PC-9 (cell line): ENCODE measurements at regions not wholly inside any gene's neighbourhood (a gene's known extent, or its start where the extent isn't known, plus 50 kb on each side); places are given as distances from the start of the nearest gene placed in this dataset.

Experiments
- BruUV-seq: library from RNA; stranded (reverse); fragments of 400-500 nt; replicated peaks from 2 replicates; lab custom pipeline; 2021; lab: Mats Ljungman, UMichigan
- CTCF ChIA-PET: fragments of 300-600 bp; sonication (Branson Sonifier 250); formaldehyde crosslinking; loops from one replicate; lab custom pipeline; 2022; ENCODE audit warnings: antibody characterized with exemption; lab: Charles Lee
- POLR2A ChIA-PET: fragments of 300-600 bp; sonication (Branson Sonifier 250); formaldehyde crosslinking; loops from one replicate; lab custom pipeline; 2022; ENCODE audit warnings: antibody characterized with exemption; ENCODE audit not compliant: unreplicated experiment; lab: Charles Lee
- DNase-seq, 2 experiments: peaks; one replicate each; pipeline versions ENCODE4 v3.0.0 to v3.0.0-alpha.2; 2015 to 2022; ENCODE audit warnings: mixed read lengths in 1 of 2
- H2AFZ ChIP-seq: fragments of 200-600 bp; sonication (generic); 2 replicates; pipeline ENCODE4 v1.8.1; 2017; ENCODE audit warnings: antibody characterized with exemption
- H3F3A ChIP-seq: fragments of 200-600 bp; sonication (generic); 2 replicates; pipeline ENCODE4 v1.8.1; 2017; ENCODE audit warnings: antibody characterized with exemption, mild to moderate bottlenecking, low read depth; ENCODE audit not compliant: insufficient read depth
- H3K27ac ChIP-seq: fragments of 200-600 bp; sonication (generic); 2 replicates; pipeline ENCODE4 v1.6.1; 2016; ENCODE audit warnings: mixed run types
- H3K27me3 ChIP-seq: fragments of 200-600 bp; sonication (generic); 2 replicates; pipeline ENCODE4 v1.6.1; 2016; ENCODE audit warnings: low read depth, mixed run types; ENCODE audit not compliant: insufficient read depth
- H3K36me3 ChIP-seq: fragments of 200-600 bp; sonication (generic); 2 replicates; pipeline ENCODE4 v1.6.1; 2016; ENCODE audit warnings: low read depth, mixed run types
- H3K4me1 ChIP-seq: fragments of 200-600 bp; sonication (generic); replicated peaks from 2 replicates; pipeline ENCODE4 v1.6.1; 2016; ENCODE audit warnings: mixed run types; ENCODE audit not compliant: insufficient read depth
- H3K4me2 ChIP-seq: fragments of 200-600 bp; sonication (generic); 2 replicates; pipeline ENCODE4 v1.6.1; 2017; ENCODE audit warnings: mixed run types
- H3K4me3 ChIP-seq: fragments of 200-600 bp; sonication (generic); 2 replicates; pipeline ENCODE4 v1.6.1; 2016; ENCODE audit warnings: mixed run types
- H3K79me2 ChIP-seq: fragments of 200-600 bp; sonication (generic); 2 replicates; pipeline ENCODE4 v1.6.1; 2017; ENCODE audit warnings: low read depth, mixed run types
- H3K9me2 ChIP-seq: fragments of 200-600 bp; sonication (generic); 2 replicates; pipeline ENCODE4 v1.8.1; 2017; ENCODE audit warnings: mild to moderate bottlenecking; ENCODE audit not compliant: insufficient read depth
- H3K9me3 ChIP-seq: fragments of 200-600 bp; sonication (generic); 2 replicates; pipeline ENCODE4 v1.8.1; 2016; ENCODE audit warnings: low read depth; ENCODE audit not compliant: insufficient read depth
- H4K20me1 ChIP-seq: fragments of 200-600 bp; sonication (generic); 2 replicates; pipeline ENCODE4 v1.8.1; 2017; ENCODE audit not compliant: insufficient read depth
- EZH2 ChIP-seq: fragments of 200-600 bp; sonication (generic); IDR thresholded peaks from 2 replicates; pipeline ENCODE4 v1.8.0; 2017; ENCODE audit warnings: antibody characterized with exemption, low read depth
- intact Hi-C: fragments of 100-400 bp; cut with micrococcal nuclease; formaldehyde crosslinking; loops from one replicate; pipeline ENCODE4 v1.10.0; 2022; ENCODE audit not compliant: unreplicated experiment
- TF ChIP-seq, protein P1 (sequence below): fragments of 200-600 bp; sonication (generic); conservative IDR thresholded peaks from 2 replicates; pipeline ENCODE4 v1.6.1; 2017; ENCODE audit warnings: mixed run types, antibody characterized with exemption, mild to moderate bottlenecking, moderate library complexity

DNA sequence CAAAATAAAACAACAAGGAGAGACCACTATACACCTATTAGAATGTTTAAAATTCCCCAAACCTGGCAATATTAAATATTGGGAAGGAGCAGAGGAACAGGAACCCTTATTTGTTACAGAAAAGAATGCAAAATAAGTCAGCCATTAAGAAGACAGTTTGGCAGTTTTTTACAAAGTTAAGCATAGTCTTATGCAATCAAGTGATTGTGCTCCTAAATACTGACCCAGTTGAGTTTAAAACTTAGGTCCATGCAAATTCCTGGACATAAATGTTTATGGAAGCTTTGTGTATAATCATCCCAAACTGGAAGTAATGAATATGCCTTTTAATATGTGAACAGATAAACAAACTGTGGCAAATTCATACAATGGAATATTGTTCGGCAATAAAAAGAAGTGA is 72.9 kb upstream of the RGS4 start:
- Histone ChIP-seq H4K20me1 (no peaks in the 10 kb centered on the region), H2AFZ (no peak overlapping the region), H3K36me3 (no peaks in the 10 kb centered on the region), H3F3A (no peaks in the 10 kb centered on the region), H3K4me3 (no peak overlapping the region), H3K4me1 (no peaks in the 10 kb centered on the region), H3K79me2 (no peaks in the 10 kb centered on the region), H3K4me2 (no peak overlapping the region), H3K27me3 (no peaks in the 10 kb centered on the region), H3K9me2 (no peaks in the 10 kb centered on the region), H3K27ac (no peak overlapping the region), H3K9me3 (no peaks in the 10 kb centered on the region)
- intact Hi-C loops, result no loop called here
- POLR2A ChIA-PET, result no interaction called here
- BruUV-seq, result no TSS peak
- no peak for DNase-seq
- no peak for TF ChIP-seq EZH2
- TF ChIP-seq, protein P1, sequence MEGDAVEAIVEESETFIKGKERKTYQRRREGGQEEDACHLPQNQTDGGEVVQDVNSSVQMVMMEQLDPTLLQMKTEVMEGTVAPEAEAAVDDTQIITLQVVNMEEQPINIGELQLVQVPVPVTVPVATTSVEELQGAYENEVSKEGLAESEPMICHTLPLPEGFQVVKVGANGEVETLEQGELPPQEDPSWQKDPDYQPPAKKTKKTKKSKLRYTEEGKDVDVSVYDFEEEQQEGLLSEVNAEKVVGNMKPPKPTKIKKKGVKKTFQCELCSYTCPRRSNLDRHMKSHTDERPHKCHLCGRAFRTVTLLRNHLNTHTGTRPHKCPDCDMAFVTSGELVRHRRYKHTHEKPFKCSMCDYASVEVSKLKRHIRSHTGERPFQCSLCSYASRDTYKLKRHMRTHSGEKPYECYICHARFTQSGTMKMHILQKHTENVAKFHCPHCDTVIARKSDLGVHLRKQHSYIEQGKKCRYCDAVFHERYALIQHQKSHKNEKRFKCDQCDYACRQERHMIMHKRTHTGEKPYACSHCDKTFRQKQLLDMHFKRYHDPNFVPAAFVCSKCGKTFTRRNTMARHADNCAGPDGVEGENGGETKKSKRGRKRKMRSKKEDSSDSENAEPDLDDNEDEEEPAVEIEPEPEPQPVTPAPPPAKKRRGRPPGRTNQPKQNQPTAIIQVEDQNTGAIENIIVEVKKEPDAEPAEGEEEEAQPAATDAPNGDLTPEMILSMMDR, result no peak
- CTCF ChIA-PET, result no interaction called here

DNA sequence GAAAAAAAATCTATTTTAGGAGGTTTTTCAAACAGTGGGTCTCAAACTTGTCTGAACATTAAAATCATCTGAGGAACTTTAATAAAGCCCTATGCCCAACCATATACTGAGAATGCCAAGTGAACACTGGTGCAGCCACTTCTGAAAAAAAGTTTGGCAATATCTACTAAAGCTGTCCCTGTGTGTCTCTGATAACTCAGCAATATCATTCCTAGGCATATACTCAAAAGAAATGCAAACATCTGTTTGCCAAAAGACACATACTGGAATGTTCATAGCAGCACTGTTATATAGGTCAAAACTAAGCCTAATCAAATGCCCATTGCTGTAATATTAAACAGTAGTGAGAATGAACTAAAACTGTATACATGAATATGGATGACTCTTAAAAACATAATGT is 74.2 kb upstream of the RGS4 start:
- no TSS peak for BruUV-seq
- H3K27me3 ChIP-seq, result no peaks in the 10 kb centered on the region
- POLR2A ChIA-PET, result no interaction called here

DNA sequence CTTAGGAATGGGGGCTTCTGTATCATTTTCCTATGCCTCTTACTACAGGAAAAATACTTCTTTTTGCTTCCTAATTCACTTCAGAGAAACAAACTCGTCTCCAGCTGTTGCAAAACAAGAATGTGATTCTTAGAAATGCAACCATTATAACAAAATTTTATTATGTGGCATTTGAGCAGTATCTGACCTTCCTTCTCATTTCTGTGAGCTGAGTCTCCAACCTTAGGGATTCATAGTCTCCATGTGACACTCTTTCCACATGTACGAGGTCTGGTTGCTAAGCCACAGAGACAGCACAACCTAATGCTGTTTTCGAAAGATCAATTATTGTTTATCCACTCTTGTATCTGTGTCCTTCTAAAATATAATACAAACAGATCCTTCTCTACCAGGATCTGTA is 75.3 kb upstream of the RGS4 start:
- H3K4me2 ChIP-seq, result no peak overlapping the region
- no peaks in the 10 kb centered on the region for H3K27me3 ChIP-seq
- POLR2A ChIA-PET, result no interaction called here
- CTCF ChIA-PET, result no interaction called here
- no peaks in the 10 kb centered on the region for H3K9me3 ChIP-seq
- no peaks in the 10 kb centered on the region for H3K9me2 ChIP-seq
- no TSS peak for BruUV-seq
- no peak for DNase-seq
- H3K4me1 ChIP-seq, result no peaks in the 10 kb centered on the region
- H3K36me3 ChIP-seq, result no peaks in the 10 kb centered on the region
- H3K4me3 ChIP-seq, result no peak overlapping the region
- H2AFZ ChIP-seq, result no peak overlapping the region
- H3F3A ChIP-seq, result no peaks in the 10 kb centered on the region
- TF ChIP-seq, protein P1, result no peak
- TF ChIP-seq EZH2, result no peak
- H3K27ac ChIP-seq, result no peak overlapping the region
- no peaks in the 10 kb centered on the region for H4K20me1 ChIP-seq
- intact Hi-C loops, result no loop called here
- H3K79me2 ChIP-seq, result no peaks in the 10 kb centered on the region

More for the DNA sequence above, 74.2 kb upstream of the RGS4 start:
- CTCF ChIA-PET, result no interaction called here
- H3K9me3 ChIP-seq, result no peaks in the 10 kb centered on the region
- H4K20me1 ChIP-seq, result no peaks in the 10 kb centered on the region
- no peak for DNase-seq
- intact Hi-C loops, result no loop called here
- H3K36me3 ChIP-seq, result no peaks in the 10 kb centered on the region
- H3K4me2 ChIP-seq, result no peak overlapping the region
- H3F3A ChIP-seq, result no peaks in the 10 kb centered on the region
- no peaks in the 10 kb centered on the region for H3K9me2 ChIP-seq
- H3K79me2 ChIP-seq, result no peaks in the 10 kb centered on the region
- no peaks in the 10 kb centered on the region for H3K4me1 ChIP-seq
- no peak overlapping the region for H2AFZ ChIP-seq
- TF ChIP-seq, protein P1, result no peak
- TF ChIP-seq EZH2, result no peak
- no peak overlapping the region for H3K27ac ChIP-seq
- no peak overlapping the region for H3K4me3 ChIP-seq
